ENCODE measurements at regions not wholly inside any gene's neighbourhood (a gene's known extent, or its start where the extent isn't known, plus 50 kb on each side); places are given as distances from the start of the nearest gene placed in this dataset.

GRCh38 chr2:194491409-194492115 lies 1165.5 kb upstream of the SLC39A10 start:
- H4K20me1 ChIP-seq (ENCODE audit: insufficient read depth), result no peaks in the 10 kb centered on the region
- no peak overlapping the region for H3K9ac ChIP-seq (ENCODE audit: low read length)
- no peak overlapping the region for H3K27ac ChIP-seq (ENCODE audit: low read depth, low read length)
- no peak for TF ChIP-seq POLR2A (IDR thresholded peaks at IDR 0.05; ENCODE audit: borderline replicate concordance, extremely low read depth, insufficient read depth, insufficient read length)
- TF ChIP-seq ZNF274 (IDR thresholded peaks at IDR 0.05; ENCODE audit: low read depth, low read length), result no peak
- TF ChIP-seq YY1 (IDR thresholded peaks at IDR 0.05; ENCODE audit: extremely low read depth, insufficient replicate concordance, low read depth, low read length), result no peak
- TF ChIP-seq TCF7L2 (IDR thresholded peaks at IDR 0.05; ENCODE audit: borderline replicate concordance, extremely low read depth, insufficient read depth, insufficient read length), result no peak
- no peak for TF ChIP-seq MAX (IDR thresholded peaks at IDR 0.05)
- H3K79me2 ChIP-seq (ENCODE audit: insufficient read depth, low read length), result no peaks in the 10 kb centered on the region
- ChIA-PET CTCF (no interaction called here), RAD21 (ENCODE audit: low non-redundant PET in 1 of 2, low total read pairs in 2 of 2, uncharacterized antibody in 2 of 2, unreplicated experiment in 2 of 2) (no interaction called here), POLR2A (no interaction called here)
- BruUV-seq (replicated peaks), result no TSS peak
- ATAC-seq (no peak), DNase-seq (ENCODE audit: low read depth, low spot score) (no peak)
- no peak overlapping the region for H3K4me3 ChIP-seq (replicated peaks in 1 of 2; ENCODE audit: low read depth in 1 of 2, low read length in 2 of 2)
- no peaks in the 10 kb centered on the region for H3K9me3 ChIP-seq (ENCODE audit: control insufficient read depth in 1 of 2, insufficient read depth in 1 of 2, low read depth in 1 of 2, low read length in 2 of 2)
- H3K36me3 ChIP-seq (ENCODE audit: control insufficient read depth in 1 of 2, insufficient read depth in 2 of 2, low read length in 2 of 2), result no peaks in the 10 kb centered on the region
- no peak overlapping the region for H3K4me2 ChIP-seq (ENCODE audit: low read length)
- intact Hi-C loops (cut with micrococcal nuclease), result no loop called here
- H3K27me3 ChIP-seq (ENCODE audit: insufficient read depth, low read length), result no peaks in the 10 kb centered on the region
- H3K4me1 ChIP-seq (ENCODE audit: control insufficient read depth in 1 of 2, insufficient read depth in 2 of 2, low read length in 2 of 2), result no peaks in the 10 kb centered on the region
- H3K9me2 ChIP-seq (ENCODE audit: insufficient read depth), result no peaks in the 10 kb centered on the region
- H2AFZ ChIP-seq (ENCODE audit: low read depth, low read length, poor library complexity, severe bottlenecking), result no peak overlapping the region

GRCh38 chr2:194486326-194486725 lies 1170.7 kb upstream of the SLC39A10 start:
- Histone ChIP-seq H3K27ac (ENCODE audit: low read depth, low read length) (no peak overlapping the region), H3K79me2 (ENCODE audit: insufficient read depth, low read length) (no peaks in the 10 kb centered on the region), H3K4me1 (ENCODE audit: control insufficient read depth in 1 of 2, insufficient read depth in 2 of 2, low read length in 2 of 2) (no peaks in the 10 kb centered on the region), H3K36me3 (ENCODE audit: control insufficient read depth in 1 of 2, insufficient read depth in 2 of 2, low read length in 2 of 2) (no peaks in the 10 kb centered on the region), H3K9me2 (ENCODE audit: insufficient read depth) (no peaks in the 10 kb centered on the region), H2AFZ (ENCODE audit: low read depth, low read length, poor library complexity, severe bottlenecking) (no peak overlapping the region), H3K4me2 (ENCODE audit: low read length) (no peak overlapping the region), H3K9ac (ENCODE audit: low read length) (no peak overlapping the region), H3K9me3 (ENCODE audit: control insufficient read depth in 1 of 2, insufficient read depth in 1 of 2, low read depth in 1 of 2, low read length in 2 of 2) (no peaks in the 10 kb centered on the region), H3K27me3 (ENCODE audit: insufficient read depth, low read length) (no peaks in the 10 kb centered on the region), H4K20me1 (ENCODE audit: insufficient read depth) (no peaks in the 10 kb centered on the region), H3K4me3 (replicated peaks in 1 of 2; ENCODE audit: low read depth in 1 of 2, low read length in 2 of 2) (no peak overlapping the region)
- no peak for TF ChIP-seq ZBTB33 (IDR thresholded peaks at IDR 0.05; ENCODE audit: extremely low read depth, insufficient replicate concordance, low read length)
- TF ChIP-seq SIN3A (IDR thresholded peaks at IDR 0.05; ENCODE audit: low read depth), result no peak
- CTCF ChIA-PET, result no interaction called here
- ATAC-seq, result no peak
- POLR2A ChIA-PET, result no interaction called here
- DNase-seq (ENCODE audit: low read depth, low spot score), result no peak
- RAD21 ChIA-PET (ENCODE audit: low non-redundant PET in 1 of 2, low total read pairs in 2 of 2, uncharacterized antibody in 2 of 2, unreplicated experiment in 2 of 2), result no interaction called here
- BruUV-seq (replicated peaks), result no TSS peak
- intact Hi-C loops (cut with micrococcal nuclease), result no loop called here

All from HCT116 (cell line).